Activated naive CD8-positive, alpha-beta T cell treated with anti-CD3 and anti-CD28 coated beads for 36 hours (primary cell): ENCODE measurements at regions not wholly inside any gene's neighbourhood (a gene's known extent, or its start where the extent isn't known, plus 50 kb on each side); places are given as distances from the start of the nearest gene placed in this dataset.

Experiments
- DNase-seq: peaks from one replicate; pipeline ENCODE4 v3.0.0; 2021
- H3K27ac Mint-ChIP-seq: one replicate; pipeline ENCODE4 v1.8.0; 2022; ENCODE audit warnings: mild to moderate bottlenecking, moderate library complexity, mixed read lengths
- H3K27me3 Mint-ChIP-seq: one replicate; pipeline ENCODE4 v1.8.0; 2022; ENCODE audit warnings: mild to moderate bottlenecking, mixed read lengths
- H3K36me3 Mint-ChIP-seq: one replicate; pipeline ENCODE4 v1.8.0; 2021; ENCODE audit warnings: mild to moderate bottlenecking, mixed read lengths
- H3K4me1 Mint-ChIP-seq: one replicate; pipeline ENCODE4 v1.8.0; 2021; ENCODE audit warnings: mixed read lengths
- H3K4me3 Mint-ChIP-seq: one replicate; pipeline ENCODE4 v1.8.0; 2022; ENCODE audit warnings: mild to moderate bottlenecking, moderate library complexity, mixed read lengths
- H3K9me3 Mint-ChIP-seq: one replicate; pipeline ENCODE4 v1.8.0; 2022; ENCODE audit warnings: mixed read lengths

- Mint-ChIP-seq H3K36me3 (no peaks in the 10 kb centered on the region), H3K27ac (no peak overlapping the region), H3K9me3 (no peaks in the 10 kb centered on the region), H3K27me3 (no peaks in the 10 kb centered on the region), H3K4me1 (no peaks in the 10 kb centered on the region), H3K4me3 (no peak overlapping the region)
- no peak for DNase-seq
These were observed 158.2 kb upstream of the ANKRD28 start for GRCh38 chr3:15955968-15956367.

GRCh38 chr3:15958692-15959433 lies 161.1 kb upstream of the ANKRD28 start:
- Mint-ChIP-seq H3K9me3 (no peaks in the 10 kb centered on the region), H3K27ac (no peak overlapping the region), H3K36me3 (no peaks in the 10 kb centered on the region), H3K27me3 (no peaks in the 10 kb centered on the region), H3K4me1 (no peaks in the 10 kb centered on the region), H3K4me3 (no peak overlapping the region)
- DNase-seq, result no peak

- no peak for DNase-seq
- Mint-ChIP-seq H3K4me1 (no peaks in the 10 kb centered on the region), H3K27ac (no peak overlapping the region), H3K36me3 (no peaks in the 10 kb centered on the region), H3K4me3 (no peak overlapping the region), H3K9me3 (no peaks in the 10 kb centered on the region), H3K27me3 (no peaks in the 10 kb centered on the region)
These were observed 161.6 kb upstream of the ANKRD28 start for GRCh38 chr3:15959434-15959811.

- H3K27me3 Mint-ChIP-seq, result no peaks in the 10 kb centered on the region
- no peaks in the 10 kb centered on the region for H3K4me1 Mint-ChIP-seq
- H3K36me3 Mint-ChIP-seq, result no peaks in the 10 kb centered on the region
- no peak for DNase-seq
- no peak overlapping the region for H3K4me3 Mint-ChIP-seq
- no peak overlapping the region for H3K27ac Mint-ChIP-seq
- no peaks in the 10 kb centered on the region for H3K9me3 Mint-ChIP-seq
These were observed 167.0 kb upstream of the ANKRD28 start for GRCh38 chr3:15964605-15965442.

GRCh38 chr3:15967577-15967976 lies 169.8 kb upstream of the ANKRD28 start:
- Mint-ChIP-seq H3K9me3 (no peaks in the 10 kb centered on the region), H3K36me3 (no peaks in the 10 kb centered on the region), H3K4me1 (no peaks in the 10 kb centered on the region), H3K4me3 (no peak overlapping the region), H3K27ac (no peak overlapping the region), H3K27me3 (no peaks in the 10 kb centered on the region)
- no peak for DNase-seq

GRCh38 chr3:15969874-15970640 lies 172.3 kb upstream of the ANKRD28 start:
- no peak overlapping the region for H3K27ac Mint-ChIP-seq
- no peaks in the 10 kb centered on the region for H3K27me3 Mint-ChIP-seq

GRCh38 chr3:15973414-15973813 lies 175.6 kb upstream of the ANKRD28 start:
- no peak for DNase-seq
- no peak overlapping the region for H3K27ac Mint-ChIP-seq
- H3K27me3 Mint-ChIP-seq, result no peaks in the 10 kb centered on the region
- H3K4me3 Mint-ChIP-seq, result no peak overlapping the region
- H3K36me3 Mint-ChIP-seq, result no peaks in the 10 kb centered on the region
- H3K4me1 Mint-ChIP-seq, result no peaks in the 10 kb centered on the region
- H3K9me3 Mint-ChIP-seq, result no peaks in the 10 kb centered on the region

More at GRCh38 chr3:15969874-15970640, 172.3 kb upstream of the ANKRD28 start:
- no peaks in the 10 kb centered on the region for H3K36me3 Mint-ChIP-seq
- no peaks in the 10 kb centered on the region for H3K4me1 Mint-ChIP-seq
- DNase-seq, result no peak
- H3K4me3 Mint-ChIP-seq, result no peak overlapping the region
- no peaks in the 10 kb centered on the region for H3K9me3 Mint-ChIP-seq

- Mint-ChIP-seq H3K9me3 (no peaks in the 10 kb centered on the region), H3K27me3 (no peaks in the 10 kb centered on the region), H3K27ac (no peak overlapping the region), H3K36me3 (no peaks in the 10 kb centered on the region), H3K4me1 (no peaks in the 10 kb centered on the region), H3K4me3 (no peak overlapping the region)
- DNase-seq, result no peak
These were observed 176.2 kb upstream of the ANKRD28 start for GRCh38 chr3:15973940-15974339.

GRCh38 chr3:15974647-15975046 lies 176.9 kb upstream of the ANKRD28 start:
- no peaks in the 10 kb centered on the region for H3K27me3 Mint-ChIP-seq
- H3K36me3 Mint-ChIP-seq, result no peaks in the 10 kb centered on the region
- H3K9me3 Mint-ChIP-seq, result no peaks in the 10 kb centered on the region
- no peaks in the 10 kb centered on the region for H3K4me1 Mint-ChIP-seq
- no peak for DNase-seq
- no peak overlapping the region for H3K4me3 Mint-ChIP-seq
- H3K27ac Mint-ChIP-seq, result no peak overlapping the region

- H3K27ac Mint-ChIP-seq, result no peak overlapping the region
- no peaks in the 10 kb centered on the region for H3K9me3 Mint-ChIP-seq
- H3K4me3 Mint-ChIP-seq, result no peak overlapping the region
- DNase-seq, result no peak
- no peaks in the 10 kb centered on the region for H3K36me3 Mint-ChIP-seq
- H3K4me1 Mint-ChIP-seq, result no peaks in the 10 kb centered on the region
- H3K27me3 Mint-ChIP-seq, result no peaks in the 10 kb centered on the region
These were observed 178.7 kb upstream of the ANKRD28 start for GRCh38 chr3:15976524-15976923.

GRCh38 chr3:15977090-15977489 lies 179.3 kb upstream of the ANKRD28 start:
- no peak for DNase-seq
- H3K27me3 Mint-ChIP-seq, result no peaks in the 10 kb centered on the region
- no peak overlapping the region for H3K27ac Mint-ChIP-seq
- no peaks in the 10 kb centered on the region for H3K36me3 Mint-ChIP-seq
- no peaks in the 10 kb centered on the region for H3K9me3 Mint-ChIP-seq
- H3K4me3 Mint-ChIP-seq, result no peak overlapping the region
- no peaks in the 10 kb centered on the region for H3K4me1 Mint-ChIP-seq

GRCh38 chr3:15977598-15978232 lies 179.9 kb upstream of the ANKRD28 start:
- Mint-ChIP-seq H3K4me1 (no peaks in the 10 kb centered on the region), H3K27me3 (no peaks in the 10 kb centered on the region), H3K27ac (no peak overlapping the region), H3K4me3 (no peak overlapping the region), H3K36me3 (no peaks in the 10 kb centered on the region), H3K9me3 (no peaks in the 10 kb centered on the region)
- no peak for DNase-seq

GRCh38 chr3:15978801-15979200 lies 181.0 kb upstream of the ANKRD28 start:
- Mint-ChIP-seq H3K4me1 (no peaks in the 10 kb centered on the region), H3K9me3 (no peaks in the 10 kb centered on the region), H3K36me3 (no peaks in the 10 kb centered on the region), H3K27ac (no peak overlapping the region), H3K4me3 (no peak overlapping the region), H3K27me3 (no peaks in the 10 kb centered on the region)
- no peak for DNase-seq

- H3K27me3 Mint-ChIP-seq, result no peaks in the 10 kb centered on the region
- DNase-seq, result no peak
- no peaks in the 10 kb centered on the region for H3K36me3 Mint-ChIP-seq
- H3K4me1 Mint-ChIP-seq, result no peaks in the 10 kb centered on the region
- no peak overlapping the region for H3K4me3 Mint-ChIP-seq
- no peaks in the 10 kb centered on the region for H3K9me3 Mint-ChIP-seq
- no peak overlapping the region for H3K27ac Mint-ChIP-seq
These were observed 181.7 kb upstream of the ANKRD28 start for GRCh38 chr3:15979495-15979894.

GRCh38 chr3:15979900-15980299 lies 182.1 kb upstream of the ANKRD28 start:
- H3K27me3 Mint-ChIP-seq, result no peaks in the 10 kb centered on the region
- H3K9me3 Mint-ChIP-seq, result no peaks in the 10 kb centered on the region
- no peaks in the 10 kb centered on the region for H3K36me3 Mint-ChIP-seq
- no peaks in the 10 kb centered on the region for H3K4me1 Mint-ChIP-seq
- no peak overlapping the region for H3K27ac Mint-ChIP-seq
- H3K4me3 Mint-ChIP-seq, result no peak overlapping the region
- no peak for DNase-seq
